ENCODE measurements at regions not wholly inside any gene's neighbourhood (a gene's known extent, or its start where the extent isn't known, plus 50 kb on each side); places are given as distances from the start of the nearest gene placed in this dataset.

DNA sequence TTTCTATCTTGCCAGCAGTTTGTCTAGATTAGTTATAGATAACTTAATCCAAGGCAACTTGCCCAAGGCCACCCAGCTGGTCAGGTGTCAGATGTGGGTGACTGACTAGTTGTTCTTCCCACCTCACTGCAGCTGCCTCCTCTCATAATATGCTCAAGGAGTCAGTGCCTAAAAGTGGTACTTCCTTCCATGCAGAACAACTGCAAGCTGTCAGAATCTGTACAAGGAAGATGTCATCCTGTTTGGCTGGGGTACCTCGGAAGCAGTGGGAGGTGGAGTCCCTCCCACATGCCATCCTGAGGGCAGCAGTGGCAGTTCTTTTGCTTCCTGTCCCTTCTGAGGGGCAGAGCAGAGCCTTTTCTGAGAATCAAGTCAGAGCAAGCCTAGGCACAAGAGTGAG lies 193.2 kb upstream of the RFC3 start:
- H3K4me3 ChIP-seq (ENCODE audit: low read depth, low read length) = no peak overlapping the region
- TF ChIP-seq, protein P1, sequence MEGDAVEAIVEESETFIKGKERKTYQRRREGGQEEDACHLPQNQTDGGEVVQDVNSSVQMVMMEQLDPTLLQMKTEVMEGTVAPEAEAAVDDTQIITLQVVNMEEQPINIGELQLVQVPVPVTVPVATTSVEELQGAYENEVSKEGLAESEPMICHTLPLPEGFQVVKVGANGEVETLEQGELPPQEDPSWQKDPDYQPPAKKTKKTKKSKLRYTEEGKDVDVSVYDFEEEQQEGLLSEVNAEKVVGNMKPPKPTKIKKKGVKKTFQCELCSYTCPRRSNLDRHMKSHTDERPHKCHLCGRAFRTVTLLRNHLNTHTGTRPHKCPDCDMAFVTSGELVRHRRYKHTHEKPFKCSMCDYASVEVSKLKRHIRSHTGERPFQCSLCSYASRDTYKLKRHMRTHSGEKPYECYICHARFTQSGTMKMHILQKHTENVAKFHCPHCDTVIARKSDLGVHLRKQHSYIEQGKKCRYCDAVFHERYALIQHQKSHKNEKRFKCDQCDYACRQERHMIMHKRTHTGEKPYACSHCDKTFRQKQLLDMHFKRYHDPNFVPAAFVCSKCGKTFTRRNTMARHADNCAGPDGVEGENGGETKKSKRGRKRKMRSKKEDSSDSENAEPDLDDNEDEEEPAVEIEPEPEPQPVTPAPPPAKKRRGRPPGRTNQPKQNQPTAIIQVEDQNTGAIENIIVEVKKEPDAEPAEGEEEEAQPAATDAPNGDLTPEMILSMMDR (IDR thresholded peaks at IDR 0.05; ENCODE audit: borderline replicate concordance, insufficient read depth, low read depth, low read length) = no peak

DNA sequence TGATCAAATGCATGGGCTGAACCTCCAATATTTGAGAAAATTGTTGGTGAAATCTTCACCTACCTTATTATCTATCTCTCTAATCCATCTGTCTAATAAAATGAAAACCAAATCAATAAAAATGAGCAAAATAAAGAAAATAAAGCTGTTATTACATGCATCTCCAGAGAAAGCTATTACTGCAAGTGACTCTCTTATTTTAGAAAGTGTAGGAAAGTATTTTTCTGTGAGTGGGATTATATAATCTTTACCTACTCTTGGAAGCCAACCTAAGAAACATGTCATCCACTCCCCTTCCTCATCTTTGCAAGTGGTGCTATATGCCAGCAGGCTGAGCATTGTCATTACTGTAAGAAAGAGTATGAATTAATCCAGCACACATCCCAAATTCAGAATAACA lies 191.5 kb upstream of the RFC3 start:
- TF ChIP-seq, protein P1 (IDR thresholded peaks at IDR 0.05; ENCODE audit: borderline replicate concordance, insufficient read depth, low read depth, low read length) = no peak
- H3K4me3 ChIP-seq (ENCODE audit: low read depth, low read length) = no peak overlapping the region

DNA sequence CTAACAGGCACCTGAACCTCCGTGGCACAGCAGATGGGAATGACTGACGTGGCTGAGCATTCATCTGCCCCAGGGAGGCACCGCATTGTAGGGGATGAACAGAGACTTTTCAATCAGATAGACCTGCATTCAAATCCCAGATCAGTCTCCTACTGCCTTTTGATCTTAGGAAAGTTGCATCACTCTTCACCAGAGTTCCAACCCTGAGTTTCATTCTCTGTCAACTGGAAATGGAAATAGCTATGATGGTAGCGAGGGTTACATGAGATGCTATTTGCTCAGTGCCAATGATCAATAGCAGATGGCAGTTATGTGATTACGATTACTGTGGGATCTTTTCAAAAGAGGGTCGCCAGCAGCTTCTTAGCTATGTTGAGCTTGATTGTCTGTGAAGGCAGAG lies 189.3 kb upstream of the RFC3 start:
- H3K4me3 ChIP-seq (ENCODE audit: low read depth, low read length) = no peak overlapping the region
- TF ChIP-seq, protein P1 (IDR thresholded peaks at IDR 0.05; ENCODE audit: borderline replicate concordance, insufficient read depth, low read depth, low read length) = no peak

DNA sequence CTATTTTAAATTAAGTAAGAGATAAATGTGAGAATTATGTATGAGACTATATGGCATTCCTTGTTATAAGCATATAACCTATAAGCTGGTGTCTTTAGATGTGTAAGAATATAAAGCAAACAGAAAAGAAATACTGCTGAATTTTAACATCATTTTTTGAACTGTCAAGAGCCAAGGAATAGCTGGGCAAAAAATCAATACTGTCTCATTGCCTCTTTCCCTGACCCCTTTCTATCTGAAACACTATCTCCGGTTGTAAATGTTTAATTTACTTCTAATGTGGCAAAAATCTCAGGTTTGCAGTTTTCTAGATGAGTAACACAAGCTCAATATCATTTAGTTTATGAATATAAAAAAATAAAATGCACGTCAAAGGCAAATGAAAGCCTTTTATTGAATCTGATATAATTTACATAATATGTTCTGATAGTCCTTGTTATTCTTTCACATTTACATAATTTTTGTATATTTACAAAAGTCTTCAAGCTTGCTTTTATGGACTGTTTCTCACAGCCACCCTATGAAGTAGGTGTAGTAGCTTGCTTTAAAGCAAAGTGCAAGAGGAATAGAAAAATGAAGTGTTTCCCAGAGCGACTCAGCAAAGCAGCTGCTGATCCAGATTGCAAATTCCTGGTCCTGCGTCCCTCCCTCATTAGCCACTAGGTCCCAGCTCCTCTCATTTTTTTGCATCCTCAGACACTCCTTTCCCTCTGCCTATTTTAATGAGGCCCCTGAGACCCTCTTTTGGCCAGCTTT lies 188.2 kb upstream of the RFC3 start:
- TF ChIP-seq, protein P1 (IDR thresholded peaks at IDR 0.05; ENCODE audit: borderline replicate concordance, insufficient read depth, low read depth, low read length) = no peak

DNA sequence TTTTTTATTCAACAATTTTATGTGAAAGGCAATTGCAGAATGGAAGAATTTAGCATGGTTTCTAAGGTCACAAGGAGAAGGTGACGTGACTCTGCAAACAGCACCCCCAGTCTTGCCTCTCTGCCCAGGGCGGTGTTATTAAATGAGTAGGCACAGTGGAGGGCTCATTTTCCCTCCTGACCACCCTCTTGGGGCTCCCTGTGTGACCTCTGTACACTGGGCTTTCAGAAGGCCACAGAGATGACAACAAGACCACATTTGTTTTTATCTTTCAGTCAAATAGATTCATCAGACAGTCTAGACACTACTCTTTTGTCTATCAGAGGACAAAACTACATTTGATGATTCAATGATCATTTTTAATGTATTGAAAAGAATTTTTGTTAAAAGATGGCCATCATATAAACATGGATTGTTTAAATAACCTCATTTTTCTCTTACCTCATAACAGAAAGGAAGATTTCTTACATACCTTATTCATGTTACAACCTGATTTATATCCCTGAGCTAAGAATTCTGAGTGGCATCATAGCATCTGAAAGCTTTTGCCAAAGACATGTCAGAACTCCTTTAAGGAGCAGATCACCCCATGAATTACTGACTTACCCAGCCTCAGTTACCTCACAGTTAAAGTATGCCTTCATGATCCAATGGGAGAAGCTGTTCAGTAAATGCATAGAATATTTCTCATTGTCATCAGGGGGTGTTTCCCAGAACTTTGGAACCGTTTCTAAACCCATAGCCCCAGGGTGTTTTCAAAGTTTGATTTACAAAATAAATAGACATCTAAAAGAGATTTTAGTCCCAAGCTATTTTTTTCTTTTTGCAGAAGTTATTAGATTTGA lies 184.0 kb upstream of the RFC3 start:
- no peak overlapping the region for H3K4me3 ChIP-seq (ENCODE audit: low read depth, low read length)
- TF ChIP-seq, protein P1 (IDR thresholded peaks at IDR 0.05; ENCODE audit: borderline replicate concordance, insufficient read depth, low read depth, low read length) = no peak

More for the DNA sequence above, 188.2 kb upstream of the RFC3 start:
- H3K4me3 ChIP-seq (ENCODE audit: low read depth, low read length) = no peak overlapping the region

DNA sequence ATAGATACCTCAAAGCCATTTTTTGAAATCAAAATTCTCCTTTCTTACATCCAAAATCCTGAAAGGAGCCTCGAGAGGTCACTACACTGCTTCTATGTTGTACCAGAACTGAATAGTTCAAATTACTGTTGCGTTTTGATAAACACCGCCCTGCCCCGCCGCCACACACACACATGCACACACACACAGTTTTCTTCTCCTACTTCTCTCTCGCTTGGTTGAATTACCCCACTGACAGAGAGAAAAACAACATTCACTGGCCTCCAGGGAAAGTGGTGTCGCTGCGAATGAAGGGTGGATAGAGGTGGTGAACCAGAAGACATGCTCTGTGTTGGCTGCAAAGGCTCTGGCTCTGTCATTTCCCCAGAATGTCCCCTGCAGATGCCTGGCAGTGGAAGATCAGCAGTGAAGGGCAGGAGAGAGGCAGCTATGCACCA lies 183.4 kb upstream of the RFC3 start:
- no peak overlapping the region for H3K4me3 ChIP-seq (ENCODE audit: low read depth, low read length)
- TF ChIP-seq, protein P1 (IDR thresholded peaks at IDR 0.05; ENCODE audit: borderline replicate concordance, insufficient read depth, low read depth, low read length) = no peak

All from GM12875 (cell line).